Endothelial cell of umbilical vein (primary cell): ENCODE measurements at regions not wholly inside any gene's neighbourhood (a gene's known extent, or its start where the extent isn't known, plus 50 kb on each side); places are given as distances from the start of the nearest gene placed in this dataset.

Experiments used
- BruUV-seq: library from RNA; stranded (reverse); fragments of 400-500 nt; replicated peaks from 2 replicates; lab custom pipeline; 2021; lab: Mats Ljungman, UMichigan
- CTCF ChIA-PET: fragments of 300-600, 350-600 bp; sonication (Branson Sonifier 250); formaldehyde crosslinking; loops from one replicate; lab custom pipeline; 2021; ENCODE audit warnings: antibody characterized with exemption, inconsistent platforms; lab: Charles Lee
- POLR2A ChIA-PET: fragments of 300-600, 350-600 bp; sonication (Branson Sonifier 250); formaldehyde crosslinking; loops from one replicate; lab custom pipeline; 2021; ENCODE audit warnings: antibody characterized with exemption, inconsistent platforms; lab: Charles Lee
- DNase-seq: peaks from one replicate; pipeline ENCODE4 v3.0.0-alpha.2; 2011; ENCODE audit warnings: low read depth, low spot score
- FAIRE-seq: peaks from 2 replicates; lab custom pipeline; 2011; peaks lifted over from hg19 to GRCh38; lab: Jason Lieb, UNC
- H2AFZ ChIP-seq: 2 replicates; pipeline ENCODE4 v1.6.0; 2012; ENCODE audit warnings: low read depth, low read length, control low read depth, inconsistent platforms
- H3K27ac ChIP-seq: 2 replicates; pipeline ENCODE4 v1.5.1; 2011; ENCODE audit warnings: low read depth, mild to moderate bottlenecking, control low read depth, low read length, moderate library complexity; ENCODE audit not compliant: insufficient read depth
- H3K27me3 ChIP-seq, 2 experiments: 2 replicates each; pipeline versions ENCODE4 v1.6.0 to v1.6.1; 2011; ENCODE audit warnings: low read length in 2 of 2, mixed read lengths in 1 of 2; ENCODE audit not compliant: control insufficient read depth in 2 of 2, insufficient read depth in 2 of 2
- H3K36me3 ChIP-seq, 2 experiments: 2 replicates in 1 of 2; 3 replicates in 1 of 2; pipeline ENCODE4 v1.5.1; 2011; ENCODE audit warnings: low read length in 2 of 2, mild to moderate bottlenecking in 1 of 2, moderate library complexity in 1 of 2; ENCODE audit not compliant: control insufficient read depth in 2 of 2, insufficient read depth in 2 of 2; ENCODE audit errors: extremely low read depth in 1 of 2
- H3K4me1 ChIP-seq: 3 replicates; pipeline ENCODE4 v1.5.1; 2011; ENCODE audit warnings: mild to moderate bottlenecking, low read length; ENCODE audit not compliant: control insufficient read depth, insufficient read depth; ENCODE audit errors: extremely low read depth
- H3K4me2 ChIP-seq: 2 replicates; pipeline ENCODE4 v1.6.1; 2011; ENCODE audit warnings: low read length, control low read depth, mixed read lengths; ENCODE audit not compliant: insufficient read depth
- H3K4me3 ChIP-seq, 3 experiments: fragments of 200-600 bp in 1 of 3; sonication (generic), shearing (Covaris generic) in 1 of 3; replicated peaks in 1 of 3; 2 replicates each; pipeline ENCODE4 v1.5.1; 2011 to 2016; ENCODE audit warnings: control low read depth in 3 of 3, low read length in 3 of 3, mild to moderate bottlenecking in 2 of 3, inconsistent platforms in 1 of 3, low read depth in 1 of 3, moderate library complexity in 1 of 3; ENCODE audit not compliant: insufficient read depth in 1 of 3
- H3K79me2 ChIP-seq: 2 replicates; pipeline ENCODE4 v1.6.0; 2012; ENCODE audit warnings: low read length, inconsistent platforms; ENCODE audit not compliant: control insufficient read depth, insufficient read depth
- H3K9ac ChIP-seq: replicated peaks from 2 replicates; pipeline ENCODE3; 2011; ENCODE audit warnings: low read length, control low read depth; ENCODE audit not compliant: insufficient read depth; ENCODE audit errors: extremely low read depth
- H3K9me1 ChIP-seq: replicated peaks from 3 replicates; pipeline ENCODE4 v1.6.0; 2011; ENCODE audit warnings: mild to moderate bottlenecking, low read length; ENCODE audit not compliant: control insufficient read depth, insufficient read depth; ENCODE audit errors: extremely low read depth
- H3K9me3 ChIP-seq: replicated peaks from 2 replicates; pipeline ENCODE4 v1.5.1; 2012; ENCODE audit warnings: low read length, inconsistent platforms; ENCODE audit not compliant: control insufficient read depth, insufficient read depth
- H4K20me1 ChIP-seq: replicated peaks from 2 replicates; pipeline ENCODE3; 2011; ENCODE audit warnings: mild to moderate bottlenecking, low read length; ENCODE audit not compliant: control insufficient read depth, insufficient read depth; ENCODE audit errors: extremely low read depth
- EZH2 ChIP-seq: IDR thresholded peaks from 2 replicates; pipeline ENCODE4 v1.6.1; 2012; ENCODE audit warnings: borderline replicate concordance, low read depth, mild to moderate bottlenecking, moderate library complexity, low read length, inconsistent platforms; ENCODE audit not compliant: severe bottlenecking
- FOS ChIP-seq: IDR thresholded peaks from 2 replicates; pipeline ENCODE4 v1.6.1; 2011; ENCODE audit warnings: mild to moderate bottlenecking, low read length, moderate library complexity, borderline replicate concordance; ENCODE audit not compliant: insufficient read depth
- GATA2 ChIP-seq: IDR thresholded peaks from 2 replicates; pipeline ENCODE4 v1.7.0; 2011; ENCODE audit warnings: low read depth, mild to moderate bottlenecking, moderate library complexity, mixed read lengths, low read length; ENCODE audit not compliant: insufficient read length, insufficient read depth
- JUN ChIP-seq: IDR thresholded peaks from 2 replicates; pipeline ENCODE4 v1.6.1; 2011; ENCODE audit warnings: borderline replicate concordance, low read depth; ENCODE audit not compliant: insufficient read length, insufficient read depth
- MYC ChIP-seq: IDR thresholded peaks from one replicate; pipeline ENCODE4 v1.6.1; 2011; ENCODE audit warnings: mild to moderate bottlenecking, low read depth, low read length
- POLR2A ChIP-seq: IDR thresholded peaks from 2 replicates; pipeline ENCODE4 v1.6.1; 2012; ENCODE audit warnings: low read depth, mild to moderate bottlenecking, control low read depth, low read length
- POLR2AphosphoS5 ChIP-seq: IDR thresholded peaks from 2 replicates; pipeline ENCODE4 v1.6.1; 2012; ENCODE audit warnings: low read depth, mild to moderate bottlenecking, control low read depth, low read length, moderate library complexity; ENCODE audit not compliant: insufficient read depth
- dilution Hi-C: fragments of 300-500 bp; cut with MboI; formaldehyde crosslinking; loops from one replicate; pipeline ENCODE4 v1.15.0; 2019; ENCODE audit warnings: low sequenced_read_pairs; ENCODE audit not compliant: extremely low pct_ligation_motif_present
- intact Hi-C: fragments of 100-400 bp; cut with micrococcal nuclease; formaldehyde crosslinking; loops from one replicate; pipeline ENCODE4 v1.10.0; 2022
- TF ChIP-seq, protein P1 (sequence below), 2 donors: IDR thresholded peaks; 1 replicate in 1 of 2; 2 replicates in 1 of 2; pipeline ENCODE4 v1.5.1; 2011; ENCODE audit warnings: low read length in 2 of 2, mild to moderate bottlenecking in 2 of 2, moderate library complexity in 2 of 2, control low read depth in 1 of 2, inconsistent platforms in 1 of 2, low read depth in 1 of 2; ENCODE audit not compliant: insufficient read depth in 1 of 2; ENCODE audit errors: extremely low read depth in 1 of 2
- TF ChIP-seq, protein P2 (sequence below): IDR thresholded peaks from 2 replicates; pipeline ENCODE4 v1.6.1; 2011; ENCODE audit not compliant: insufficient read depth, insufficient read length

DNA sequence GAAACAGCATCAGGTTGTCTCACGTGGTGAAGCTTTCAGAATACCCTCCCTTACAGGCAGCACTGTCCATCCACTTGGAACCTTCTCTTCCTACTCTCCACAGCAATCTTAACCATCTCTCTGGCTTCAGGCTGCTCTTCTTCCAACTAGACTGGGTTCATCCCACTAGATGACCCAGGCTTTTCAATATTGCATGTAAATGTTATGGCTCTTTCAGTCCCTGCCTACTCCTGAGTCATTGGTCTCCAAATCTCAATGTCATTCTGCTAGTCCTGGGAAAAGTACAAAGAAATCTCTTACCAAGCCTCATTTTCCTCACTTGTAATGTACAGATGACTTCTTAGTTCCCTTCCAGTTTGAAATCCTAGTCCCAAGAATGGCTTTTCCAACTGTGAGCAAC, 109.7 kb upstream of the CTNNB1 start:
- no peaks in the 10 kb centered on the region for H3K9me3 ChIP-seq
- H3K4me2 ChIP-seq, result no peak overlapping the region
- no peak overlapping the region for H3K9ac ChIP-seq
- BruUV-seq, result no TSS peak
- TF ChIP-seq GATA2, result no peak
- TF ChIP-seq POLR2AphosphoS5, result no peak
- TF ChIP-seq FOS, result no peak
- TF ChIP-seq MYC, result no peak
- H4K20me1 ChIP-seq, result no peaks in the 10 kb centered on the region
- no peaks in the 10 kb centered on the region for H3K27me3 ChIP-seq
- ChIA-PET POLR2A (no interaction called here), CTCF (no interaction called here)
- H3K79me2 ChIP-seq, result no peaks in the 10 kb centered on the region
- no peaks in the 10 kb centered on the region for H3K9me1 ChIP-seq
- intact Hi-C loops, result no loop called here
- H3K4me3 ChIP-seq, result no peak overlapping the region
- dilution Hi-C loops, result no loop called here
- H3K36me3 ChIP-seq, result no peaks in the 10 kb centered on the region
- H3K4me1 ChIP-seq, result no peaks in the 10 kb centered on the region
- no peak overlapping the region for H3K27ac ChIP-seq
- FAIRE-seq (no peak), DNase-seq (no peak)
- no peak overlapping the region for H2AFZ ChIP-seq

DNA sequence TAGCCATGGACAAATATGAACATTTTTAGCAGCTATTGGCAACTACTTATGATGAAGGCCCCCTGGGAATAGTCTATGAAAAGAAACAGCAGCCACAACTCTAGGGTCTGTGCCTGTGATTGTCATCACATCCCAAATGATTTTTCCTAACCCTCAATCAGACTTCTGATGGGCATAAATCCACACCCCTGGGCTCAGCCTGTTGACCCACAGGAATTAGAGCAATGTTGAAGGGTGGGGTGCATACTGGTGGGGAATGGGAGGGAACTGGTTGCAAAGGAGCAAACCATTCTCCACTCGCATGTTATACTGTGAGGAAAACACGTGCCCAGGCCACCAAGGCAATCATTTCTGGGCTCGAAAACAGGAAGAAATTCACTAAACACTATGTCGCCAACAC, 106.5 kb upstream of the CTNNB1 start:
- intact Hi-C loops, result no loop called here
- TF ChIP-seq EZH2 (no peak), POLR2A (no peak), MYC (no peak), GATA2 (no peak), POLR2AphosphoS5 (no peak), JUN (no peak)
- TF ChIP-seq, protein P1, sequence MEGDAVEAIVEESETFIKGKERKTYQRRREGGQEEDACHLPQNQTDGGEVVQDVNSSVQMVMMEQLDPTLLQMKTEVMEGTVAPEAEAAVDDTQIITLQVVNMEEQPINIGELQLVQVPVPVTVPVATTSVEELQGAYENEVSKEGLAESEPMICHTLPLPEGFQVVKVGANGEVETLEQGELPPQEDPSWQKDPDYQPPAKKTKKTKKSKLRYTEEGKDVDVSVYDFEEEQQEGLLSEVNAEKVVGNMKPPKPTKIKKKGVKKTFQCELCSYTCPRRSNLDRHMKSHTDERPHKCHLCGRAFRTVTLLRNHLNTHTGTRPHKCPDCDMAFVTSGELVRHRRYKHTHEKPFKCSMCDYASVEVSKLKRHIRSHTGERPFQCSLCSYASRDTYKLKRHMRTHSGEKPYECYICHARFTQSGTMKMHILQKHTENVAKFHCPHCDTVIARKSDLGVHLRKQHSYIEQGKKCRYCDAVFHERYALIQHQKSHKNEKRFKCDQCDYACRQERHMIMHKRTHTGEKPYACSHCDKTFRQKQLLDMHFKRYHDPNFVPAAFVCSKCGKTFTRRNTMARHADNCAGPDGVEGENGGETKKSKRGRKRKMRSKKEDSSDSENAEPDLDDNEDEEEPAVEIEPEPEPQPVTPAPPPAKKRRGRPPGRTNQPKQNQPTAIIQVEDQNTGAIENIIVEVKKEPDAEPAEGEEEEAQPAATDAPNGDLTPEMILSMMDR (IDR thresholded peaks at IDR 0.05; ENCODE audit: extremely low read depth in 1 of 2, insufficient read depth in 1 of 2, low read depth in 1 of 2, low read length in 2 of 2), result no peak
- TF ChIP-seq, protein P2, sequence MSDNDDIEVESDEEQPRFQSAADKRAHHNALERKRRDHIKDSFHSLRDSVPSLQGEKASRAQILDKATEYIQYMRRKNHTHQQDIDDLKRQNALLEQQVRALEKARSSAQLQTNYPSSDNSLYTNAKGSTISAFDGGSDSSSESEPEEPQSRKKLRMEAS, result no peak
- Histone ChIP-seq H4K20me1 (no peaks in the 10 kb centered on the region), H3K9me1 (no peaks in the 10 kb centered on the region), H3K27me3 (no peaks in the 10 kb centered on the region), H2AFZ (no peak overlapping the region), H3K4me2 (no peak overlapping the region), H3K36me3 (no peaks in the 10 kb centered on the region), H3K9ac (no peak overlapping the region), H3K4me1 (no peaks in the 10 kb centered on the region), H3K79me2 (no peaks in the 10 kb centered on the region), H3K9me3 (no peaks in the 10 kb centered on the region), H3K27ac (no peak overlapping the region), H3K4me3 (no peak overlapping the region)
- dilution Hi-C loops, result no loop called here
- FAIRE-seq, result no peak
- DNase-seq, result no peak
- no TSS peak for BruUV-seq
- POLR2A ChIA-PET, result no interaction called here
- CTCF ChIA-PET, result no interaction called here
